Testis (tissue), 2 donors: ENCODE measurements at regions not wholly inside any gene's neighbourhood (a gene's known extent, or its start where the extent isn't known, plus 50 kb on each side); places are given as distances from the start of the nearest gene placed in this dataset.

Source experiments
- DNase-seq: peaks from one replicate; pipeline ENCODE4 v3.0.0-alpha.2; 2019
- H3K27ac ChIP-seq, 2 donors: fragments of 200-600 bp; sonication (generic); one replicate each; pipeline ENCODE4 v1.5.1; 2019
- H3K27me3 ChIP-seq: fragments of 200-600 bp; sonication (generic); one replicate; pipeline ENCODE4 v1.5.1; 2019
- H3K36me3 ChIP-seq: fragments of 200-600 bp; sonication (generic); one replicate; pipeline ENCODE4 v1.5.1; 2017; ENCODE audit warnings: low read depth; ENCODE audit errors: missing control alignments
- H3K4me1 ChIP-seq: fragments of 200-600 bp; sonication (generic); one replicate; pipeline ENCODE4 v1.5.1; 2019
- H3K4me3 ChIP-seq, 2 donors: fragments of 200-600 bp; sonication (generic); one replicate each; pipeline ENCODE4 v1.5.1; 2017 to 2019
- H3K9me3 ChIP-seq: fragments of 200-600 bp; sonication (generic); one replicate; pipeline ENCODE4 v1.5.1; 2017
- CTCF ChIP-seq, 3 experiments: fragments of 450-650 bp in 2 of 3; fragments of 200-600 bp in 1 of 3; sonication (generic) in 1 of 3; IDR thresholded peaks; one replicate each; pipeline ENCODE4 v1.5.1; 2016 to 2019; ENCODE audit warnings: antibody characterized with exemption in 3 of 3, mild to moderate bottlenecking in 2 of 3, moderate library complexity in 1 of 3
- POLR2A ChIP-seq: fragments of 450-650 bp; IDR thresholded peaks from one replicate; pipeline ENCODE4 v1.6.1; 2017; ENCODE audit warnings: antibody characterized with exemption, mild to moderate bottlenecking, moderate library complexity
- WGBS, 2 donors: methylation state at CpG; one replicate each; pipeline ENCODE4 v1.1.5; 2018; 5-methylcytosine and 5-hydroxymethylcytosine counted together
- intact Hi-C: fragments of 100-400 bp; cut with DNase I; formaldehyde crosslinking; loops from one replicate; pipeline ENCODE4 v1.15.1; 2023; ENCODE audit warnings: low total_unique reads

- Histone ChIP-seq H3K27me3 (no peaks in the 10 kb centered on the region), H3K27ac (no peak overlapping the region), H3K9me3 (no peaks in the 10 kb centered on the region), H3K4me1 (peaks cover 2% of the 10 kb centered on the region), H3K4me3 (no peak overlapping the region), H3K36me3 (no peaks in the 10 kb centered on the region)
- TF ChIP-seq POLR2A (no peak), CTCF (IDR thresholded peaks at IDR 0.05) (no peak)
- 75 to 86% methylated on average over 5 to 6 of the region's 6 CpGs for WGBS, 2 donors
- DNase-seq: peak; percentile 28
- intact Hi-C loops: loop anchor here (10.0 kb wide), 1 partner anchor 134 kb away; the partner anchor contains the start of gene CFAP100
Observed at GRCh38 chr3:126261037-126261436, 80.7 kb upstream of the ALDH1L1 start.

GRCh38 chr3:126259411-126260391, 79.3 kb upstream of the ALDH1L1 start:
- intact Hi-C loops: loop anchor here (10.0 kb wide), 1 partner anchor 135 kb away; the partner anchor contains the start of gene CFAP100
- H3K27ac ChIP-seq: no peak overlapping the region
- H3K4me3 ChIP-seq: no peak overlapping the region

GRCh38 chr3:126258670-126259069, 78.3 kb upstream of the ALDH1L1 start:
- Histone ChIP-seq H3K27me3 (no peaks in the 10 kb centered on the region), H3K27ac (no peak overlapping the region), H3K9me3 (no peaks in the 10 kb centered on the region), H3K36me3 (no peaks in the 10 kb centered on the region), H3K4me1 (no peaks in the 10 kb centered on the region), H3K4me3 (no peak overlapping the region)
- no peak for TF ChIP-seq POLR2A
- no peak for TF ChIP-seq CTCF (IDR thresholded peaks at IDR 0.05)
- 80 to 90% methylated on average over 1 of the region's 1 CpG for WGBS, 2 donors
- intact Hi-C loops: no loop called here
- no peak for DNase-seq

More at GRCh38 chr3:126259411-126260391, 79.3 kb upstream of the ALDH1L1 start:
- no peaks in the 10 kb centered on the region for H3K9me3 ChIP-seq
- WGBS, 2 donors: 70 to 77% methylated on average over 19 to 23 of the region's 23 CpGs
- TF ChIP-seq CTCF (IDR thresholded peaks at IDR 0.05): peak in 2 of 3 experiments; percentile 47 to 48
- no peak for TF ChIP-seq POLR2A
- peak; percentile 56 for DNase-seq
- no peaks in the 10 kb centered on the region for H3K4me1 ChIP-seq
- H3K27me3 ChIP-seq: no peaks in the 10 kb centered on the region
- H3K36me3 ChIP-seq: no peaks in the 10 kb centered on the region

- Histone ChIP-seq H3K9me3 (no peaks in the 10 kb centered on the region), H3K4me3 (no peak overlapping the region), H3K36me3 (no peaks in the 10 kb centered on the region), H3K27ac (no peak overlapping the region), H3K4me1 (no peaks in the 10 kb centered on the region), H3K27me3 (no peaks in the 10 kb centered on the region)
- TF ChIP-seq POLR2A (no peak), CTCF (IDR thresholded peaks at IDR 0.05) (no peak)
- 97 to 100% methylated on average over 3 of the region's 3 CpGs for WGBS, 2 donors
- intact Hi-C loops: no loop called here
- DNase-seq: no peak
Observed at GRCh38 chr3:126257984-126258383, 77.6 kb upstream of the ALDH1L1 start.
